Activated naive CD8-positive, alpha-beta T cell treated with anti-CD3 and anti-CD28 coated beads, Interleukin-2, amount 50 U/mL, for 24 hours (primary cell): ENCODE measurements at regions not wholly inside any gene's neighbourhood (a gene's known extent, or its start where the extent isn't known, plus 50 kb on each side); places are given as distances from the start of the nearest gene placed in this dataset.
"Not testable (repeated sequence)": the region's sequence is repeated elsewhere in the genome, so short reads cannot be mapped to it uniquely, and the experiment has no call there.

Source experiments
- ATAC-seq: fragments of 150-1000 bp; cut with Tn5 transposase; one replicate; pipeline ENCODE4 v1.10.0; 2021
- DNase-seq: peaks from one replicate; pipeline ENCODE4 v3.0.0; 2021
- H3K27ac Mint-ChIP-seq: one replicate; pipeline ENCODE4 v1.8.0; 2021; ENCODE audit warnings: mild to moderate bottlenecking, mixed read lengths
- H3K27me3 Mint-ChIP-seq: one replicate; pipeline ENCODE4 v1.8.0; 2021; ENCODE audit warnings: mixed read lengths
- H3K36me3 Mint-ChIP-seq: one replicate; pipeline ENCODE4 v1.8.0; 2021; ENCODE audit warnings: low read depth, mixed read lengths
- H3K4me1 Mint-ChIP-seq: one replicate; pipeline ENCODE4 v1.8.0; 2021; ENCODE audit warnings: mixed read lengths
- H3K4me3 Mint-ChIP-seq: one replicate; pipeline ENCODE4 v1.8.0; 2021; ENCODE audit warnings: mild to moderate bottlenecking, moderate library complexity, mixed read lengths
- H3K9me3 Mint-ChIP-seq: one replicate; pipeline ENCODE4 v1.8.0; 2021; ENCODE audit warnings: mixed read lengths

DNA sequence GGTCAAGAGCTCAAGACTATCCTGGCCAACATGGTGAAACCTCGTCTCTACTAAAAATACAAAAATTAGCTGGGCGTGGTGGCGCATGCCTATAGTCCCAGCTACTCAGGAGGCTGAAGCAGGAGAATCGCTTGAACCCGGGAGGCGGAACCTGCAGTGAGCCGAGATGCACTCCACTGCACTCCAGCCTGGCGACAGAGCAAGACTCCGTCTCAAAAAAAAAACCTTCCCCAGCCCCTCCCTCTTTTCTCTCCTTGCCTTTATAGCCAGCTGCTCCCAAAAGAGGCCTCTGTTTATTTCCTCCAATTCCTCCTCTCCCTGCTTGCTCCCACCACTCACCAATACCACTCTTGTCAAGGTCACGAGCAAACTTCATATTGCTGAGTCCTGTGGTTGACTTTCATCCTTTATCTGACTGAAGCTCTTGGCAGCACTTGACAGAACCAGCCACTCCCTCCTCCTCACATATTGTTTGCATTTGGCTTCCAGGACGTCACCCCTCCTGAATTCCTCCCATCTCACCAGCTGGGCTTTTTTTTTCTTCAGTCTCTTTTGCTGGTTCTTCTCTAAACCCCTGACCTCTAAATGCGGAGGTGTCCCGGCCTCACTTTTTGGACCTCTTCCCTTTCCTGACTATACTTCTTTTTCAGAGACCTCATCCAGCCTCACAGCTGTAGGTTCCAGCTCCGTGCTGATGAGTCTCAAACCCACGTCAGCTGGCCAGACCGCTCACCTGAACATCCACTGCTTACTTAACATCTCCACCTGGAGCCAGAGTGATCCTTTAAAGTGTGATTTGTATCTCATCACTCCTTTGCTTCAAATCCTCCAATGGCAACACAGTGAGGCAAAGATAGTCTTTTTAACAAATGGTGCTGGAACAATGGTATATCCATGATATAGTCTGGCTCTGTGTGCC lies 84.6 kb upstream of the CAB39 start:
- H3K4me1 Mint-ChIP-seq, result peaks cover 16% of the 10 kb centered on the region
- H3K27ac Mint-ChIP-seq, result peak overlapping the region; percentile 37
- H3K36me3 Mint-ChIP-seq, result no peaks in the 10 kb centered on the region
- H3K27me3 Mint-ChIP-seq, result no peaks in the 10 kb centered on the region
- no peak overlapping the region for H3K4me3 Mint-ChIP-seq
- DNase-seq, result no peak
- H3K9me3 Mint-ChIP-seq, result peaks cover 3% of the 10 kb centered on the region
- no peak for ATAC-seq

DNA sequence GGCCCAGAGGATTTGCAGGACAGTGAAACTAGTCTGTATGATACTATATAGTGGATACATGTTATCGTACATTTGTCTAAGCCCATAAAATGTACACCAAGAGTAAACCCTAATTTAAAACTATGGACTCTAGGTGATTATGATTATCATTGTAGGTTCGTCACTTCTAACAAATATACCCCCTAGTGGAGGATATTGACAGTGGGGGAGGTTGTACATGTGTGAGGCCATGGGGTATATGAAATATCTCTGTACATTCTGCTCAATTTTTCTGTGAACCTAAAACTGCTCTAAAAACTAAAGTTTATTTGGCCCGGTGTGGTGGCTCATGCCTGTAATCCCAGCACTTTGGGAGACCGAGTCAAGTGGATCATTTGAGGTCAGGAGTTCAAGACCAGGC lies 81.2 kb upstream of the CAB39 start:
- Mint-ChIP-seq H3K9me3 (no peaks in the 10 kb centered on the region), H3K27me3 (no peaks in the 10 kb centered on the region), H3K4me1 (peaks cover 23% of the 10 kb centered on the region), H3K36me3 (no peaks in the 10 kb centered on the region), H3K4me3 (no peak overlapping the region), H3K27ac (no peak overlapping the region)
- DNase-seq, result no peak
- no peak for ATAC-seq

DNA sequence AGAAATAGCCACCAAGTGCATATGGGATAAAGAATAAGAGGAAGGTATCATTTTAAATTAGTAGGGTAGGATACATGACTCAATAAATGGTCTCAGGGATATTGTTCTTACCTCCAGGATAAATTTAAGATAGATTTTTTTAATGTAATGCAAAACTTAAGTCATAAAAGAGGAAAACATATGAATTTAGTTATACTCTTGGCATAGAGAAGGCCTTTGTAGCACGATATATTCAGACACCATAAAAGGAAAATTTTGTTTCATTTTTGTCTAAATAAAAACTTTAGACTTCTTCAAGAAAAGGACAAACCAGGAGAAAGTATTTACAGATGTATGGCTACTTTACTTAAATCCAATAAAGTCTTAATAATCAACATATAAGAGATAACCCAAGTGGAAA lies 78.5 kb upstream of the CAB39 start:
- H3K27me3 Mint-ChIP-seq, result no peaks in the 10 kb centered on the region
- H3K9me3 Mint-ChIP-seq, result no peaks in the 10 kb centered on the region
- H3K4me3 Mint-ChIP-seq, result no peak overlapping the region
- peaks cover 28% of the 10 kb centered on the region for H3K4me1 Mint-ChIP-seq
- H3K36me3 Mint-ChIP-seq, result no peaks in the 10 kb centered on the region
- H3K27ac Mint-ChIP-seq, result no peak overlapping the region
- ATAC-seq, result no peak
- DNase-seq, result no peak

DNA sequence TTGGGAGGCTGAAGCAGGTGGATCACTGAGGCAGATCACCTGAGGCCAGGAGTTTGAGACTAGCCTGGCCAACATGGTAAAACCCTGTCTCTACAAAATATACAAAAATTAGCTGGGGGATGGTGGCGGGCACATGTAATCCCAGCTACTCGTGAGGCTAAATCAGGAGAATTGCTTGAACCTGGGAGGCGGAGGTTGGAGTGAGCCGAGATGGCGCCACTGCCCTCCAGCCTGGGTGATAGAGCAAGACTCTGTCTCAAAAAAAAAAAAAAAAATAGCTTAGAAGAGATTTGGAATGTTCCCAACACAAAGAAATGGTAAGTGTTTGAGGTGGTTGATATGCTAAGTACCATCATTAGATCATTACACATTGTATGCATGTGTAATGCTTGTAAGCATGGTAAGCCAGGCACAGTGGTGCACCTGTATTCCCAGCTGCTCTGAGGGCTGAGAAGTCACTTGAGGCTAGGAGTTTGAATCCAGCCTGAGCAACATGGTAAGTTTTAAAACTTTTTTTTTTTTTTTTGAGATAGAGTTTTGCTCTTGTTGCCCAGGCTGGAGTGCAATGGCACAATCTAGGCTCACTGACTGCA lies 77.8 kb upstream of the CAB39 start:
- not testable (repeated sequence) for H3K4me3 Mint-ChIP-seq

DNA sequence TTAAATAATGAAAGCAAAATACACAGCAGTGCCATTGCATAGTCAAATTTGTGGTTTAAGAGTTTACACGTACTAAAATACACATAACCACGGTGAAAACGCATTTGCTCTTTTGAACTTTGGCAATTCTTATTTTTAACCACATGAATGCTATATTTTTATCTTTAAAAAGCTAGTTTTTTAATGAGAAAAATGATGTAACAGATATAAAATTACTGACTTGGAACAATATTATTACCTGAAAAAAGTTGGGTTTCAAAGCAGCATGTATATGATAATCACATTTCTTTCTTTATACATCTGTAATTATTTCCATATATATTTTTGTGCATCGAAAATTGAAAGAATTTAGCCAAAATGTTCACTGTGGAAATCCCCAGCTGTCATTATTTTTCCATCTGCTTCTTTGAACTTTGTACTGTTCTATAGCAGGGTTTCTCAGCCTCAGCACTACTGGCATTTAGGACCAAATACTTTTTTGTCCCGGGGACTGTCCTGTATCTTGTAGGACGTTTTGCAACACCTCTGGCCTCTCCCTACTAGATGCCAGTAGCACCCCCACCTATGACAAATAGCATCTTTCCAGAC lies 75.9 kb upstream of the CAB39 start:
- no peaks in the 10 kb centered on the region for H3K36me3 Mint-ChIP-seq
- H3K27ac Mint-ChIP-seq, result peak overlapping the region; percentile 78
- no peak overlapping the region for H3K4me3 Mint-ChIP-seq
- ATAC-seq, result peak; percentile 90
- H3K9me3 Mint-ChIP-seq, result no peaks in the 10 kb centered on the region
- no peaks in the 10 kb centered on the region for H3K27me3 Mint-ChIP-seq
- peaks cover 25% of the 10 kb centered on the region for H3K4me1 Mint-ChIP-seq
- peak; percentile 16 for DNase-seq

More for the DNA sequence above, 77.8 kb upstream of the CAB39 start:
- not testable (repeated sequence) for DNase-seq, H3K36me3 Mint-ChIP-seq, H3K9me3 Mint-ChIP-seq, H3K27me3 Mint-ChIP-seq, H3K27ac Mint-ChIP-seq, ATAC-seq
- peaks cover 24% of the 10 kb centered on the region for H3K4me1 Mint-ChIP-seq

DNA sequence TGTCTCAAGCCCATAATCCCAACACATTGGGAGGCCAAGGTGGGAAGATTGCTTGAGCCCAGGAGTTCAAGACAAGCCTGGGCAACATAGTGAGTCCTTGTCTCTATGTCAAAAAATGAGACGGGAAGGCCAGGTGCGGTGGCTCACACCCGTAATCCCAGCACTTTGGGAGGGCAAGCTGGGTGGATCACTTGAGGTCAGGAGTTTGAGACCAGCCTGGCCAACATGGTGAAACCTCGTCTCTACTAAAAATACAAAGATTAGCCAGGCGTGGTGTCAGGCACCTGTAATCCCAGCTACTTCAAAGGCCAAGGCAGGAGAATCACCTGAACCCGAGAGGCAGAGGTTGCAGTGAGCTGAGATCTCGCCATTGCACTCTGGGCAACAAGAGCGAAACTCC lies 75.2 kb upstream of the CAB39 start:
- not testable (repeated sequence) for H3K4me3 Mint-ChIP-seq, DNase-seq, H3K27me3 Mint-ChIP-seq, ATAC-seq, H3K36me3 Mint-ChIP-seq, H3K9me3 Mint-ChIP-seq
- H3K27ac Mint-ChIP-seq, result peak overlapping the region; percentile 78
- peaks cover 29% of the 10 kb centered on the region for H3K4me1 Mint-ChIP-seq

DNA sequence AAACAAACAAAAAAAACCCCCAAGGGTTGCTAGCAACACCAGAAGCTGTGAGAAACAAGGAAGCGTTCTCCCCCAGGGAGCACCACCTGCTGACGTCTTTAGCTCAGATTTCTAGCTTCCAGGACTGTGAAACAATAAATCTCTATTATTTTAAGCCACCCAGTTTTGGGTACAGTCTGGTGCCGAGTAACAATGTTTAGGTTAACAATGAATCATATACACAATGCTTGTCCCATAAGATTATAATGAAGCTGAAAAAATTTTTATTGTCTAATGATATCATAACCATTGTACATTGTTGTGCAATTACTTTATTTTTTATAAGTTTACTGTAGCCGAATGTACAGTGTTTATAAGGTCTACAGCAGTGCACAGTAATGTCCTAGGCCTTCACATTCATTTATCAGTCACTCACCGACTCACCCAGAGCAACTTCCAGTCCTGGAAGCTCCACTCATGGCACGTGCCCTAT lies 72.1 kb upstream of the CAB39 start:
- Mint-ChIP-seq H3K4me3 (no peak overlapping the region), H3K9me3 (no peaks in the 10 kb centered on the region), H3K36me3 (no peaks in the 10 kb centered on the region), H3K4me1 (peaks cover 54% of the 10 kb centered on the region), H3K27ac (no peak overlapping the region), H3K27me3 (no peaks in the 10 kb centered on the region)
- DNase-seq (no peak), ATAC-seq (no peak)

DNA sequence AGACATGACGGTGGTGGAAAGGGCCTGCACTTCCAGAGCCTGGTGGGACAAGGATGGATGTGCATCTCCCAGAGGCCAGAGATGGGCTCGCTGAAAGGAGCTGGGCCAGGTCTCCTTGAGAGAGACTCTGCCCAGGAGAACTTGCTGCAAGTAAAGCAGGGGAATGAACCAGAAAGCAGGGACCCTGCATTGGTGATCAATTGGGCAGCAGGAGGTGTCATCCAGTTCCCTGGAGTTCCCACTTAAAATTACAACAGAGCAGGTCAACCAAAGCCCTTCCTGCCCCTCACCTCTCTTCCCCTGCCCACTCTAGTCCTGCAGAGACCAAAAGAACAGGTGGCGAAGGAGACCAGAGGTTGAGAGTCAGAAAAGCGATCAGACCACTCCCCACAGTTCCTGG lies 69.7 kb upstream of the CAB39 start:
- DNase-seq (no peak), ATAC-seq (no peak)
- Mint-ChIP-seq H3K27ac (peak overlapping the region; percentile 96), H3K9me3 (no peaks in the 10 kb centered on the region), H3K4me1 (peaks cover 39% of the 10 kb centered on the region), H3K36me3 (peaks cover 2% of the 10 kb centered on the region), H3K4me3 (no peak overlapping the region), H3K27me3 (no peaks in the 10 kb centered on the region)

DNA sequence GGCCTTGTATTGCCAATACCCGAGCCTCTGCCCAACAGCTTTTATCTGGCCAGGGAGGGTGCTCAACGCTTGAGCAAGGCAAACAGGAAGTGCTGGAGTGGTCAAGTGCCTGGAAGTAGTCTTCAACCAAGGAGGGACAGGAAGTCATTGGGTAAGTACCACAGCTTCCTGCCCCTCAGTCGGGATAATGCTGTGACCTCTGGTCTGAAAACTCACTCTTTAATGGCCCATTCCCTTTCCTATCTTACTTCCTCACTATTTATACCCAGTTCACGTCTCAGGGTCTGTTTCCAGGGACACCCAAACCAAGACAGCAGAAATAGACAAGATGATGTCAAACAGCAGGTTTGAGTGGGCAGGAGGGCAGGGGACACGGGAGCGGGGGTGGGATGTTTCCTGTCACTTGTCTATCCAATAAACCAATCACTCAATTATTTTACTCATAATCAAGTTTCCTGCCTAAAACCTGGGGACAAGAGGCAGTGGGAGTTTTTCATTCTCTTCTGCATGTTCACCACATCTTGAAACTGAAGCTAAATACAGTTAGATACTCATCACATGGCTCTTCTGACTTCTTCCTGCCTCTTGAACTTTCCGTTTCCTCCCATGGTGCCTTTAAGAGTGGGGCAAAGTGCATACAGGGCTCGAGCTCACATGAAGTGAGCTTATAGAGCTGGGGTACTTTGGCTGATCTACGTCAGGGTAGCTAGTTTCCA lies 68.9 kb upstream of the CAB39 start:
- peak overlapping the region; percentile 96 for H3K27ac Mint-ChIP-seq
- H3K27me3 Mint-ChIP-seq, result no peaks in the 10 kb centered on the region
- H3K36me3 Mint-ChIP-seq, result peaks cover 2% of the 10 kb centered on the region
- H3K4me1 Mint-ChIP-seq, result peaks cover 34% of the 10 kb centered on the region
- peak overlapping the region; percentile 58 for H3K4me3 Mint-ChIP-seq
- DNase-seq, result peak; percentile 69
- ATAC-seq, result peak; percentile 96
- no peaks in the 10 kb centered on the region for H3K9me3 Mint-ChIP-seq

DNA sequence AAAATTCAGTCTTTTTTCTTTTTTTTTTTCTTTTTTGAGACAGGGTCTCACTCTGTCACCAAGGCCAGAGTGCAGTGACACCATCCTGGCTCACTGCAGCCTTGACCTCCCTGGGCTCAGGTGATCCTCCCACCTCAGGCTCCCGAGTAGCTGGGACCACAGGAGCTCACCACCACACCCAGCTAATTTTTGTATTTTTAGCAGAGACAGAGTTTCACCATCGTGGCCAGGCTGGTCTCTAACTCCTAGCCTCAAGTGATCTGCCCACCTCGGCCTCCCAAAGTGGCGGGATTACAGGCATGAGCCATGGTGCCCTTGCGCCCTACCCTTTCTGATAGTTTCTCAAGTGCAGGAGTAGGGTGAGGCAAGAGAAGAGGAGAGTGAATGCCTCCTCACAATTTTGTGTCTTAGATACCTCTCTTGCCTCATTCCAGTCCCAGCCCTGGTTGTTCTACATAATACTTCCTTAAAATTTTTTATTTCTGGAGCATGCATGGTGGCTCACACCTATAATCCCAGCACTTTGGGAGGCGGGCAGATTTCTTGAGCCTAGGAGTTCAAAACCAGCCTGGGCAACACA lies 68.2 kb upstream of the CAB39 start:
- no peaks in the 10 kb centered on the region for H3K27me3 Mint-ChIP-seq
- H3K9me3 Mint-ChIP-seq, result no peaks in the 10 kb centered on the region
- ATAC-seq (peak; percentile 27), DNase-seq (no peak)
- peak overlapping the region; percentile 58 for H3K4me3 Mint-ChIP-seq
- H3K36me3 Mint-ChIP-seq, result peaks cover 2% of the 10 kb centered on the region
- peaks cover 34% of the 10 kb centered on the region for H3K4me1 Mint-ChIP-seq
- peak overlapping the region; percentile 96 for H3K27ac Mint-ChIP-seq

DNA sequence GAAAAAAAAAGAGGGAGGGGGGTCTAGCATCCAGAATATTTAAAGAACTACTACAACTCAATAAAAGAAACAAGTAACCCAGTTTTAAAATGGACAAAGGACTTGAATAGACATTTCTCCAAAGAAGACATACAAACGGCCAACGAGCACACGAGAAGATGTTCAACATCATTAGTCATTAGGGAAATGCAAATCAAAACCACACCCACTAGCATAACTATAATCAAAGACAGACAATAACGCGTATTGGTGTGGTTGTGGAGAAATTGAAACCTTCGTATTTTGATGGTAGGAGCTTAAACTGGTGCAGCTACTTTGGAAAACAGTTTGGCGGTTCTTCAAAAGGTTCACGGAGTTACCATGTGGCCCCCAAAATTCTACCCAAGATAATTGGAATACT lies 64.3 kb upstream of the CAB39 start:
- Mint-ChIP-seq H3K4me1 (peaks cover 42% of the 10 kb centered on the region), H3K27me3 (no peaks in the 10 kb centered on the region), H3K9me3 (no peaks in the 10 kb centered on the region), H3K4me3 (no peak overlapping the region), H3K27ac (no peak overlapping the region), H3K36me3 (peaks cover 4% of the 10 kb centered on the region)
- DNase-seq (no peak), ATAC-seq (no peak)

DNA sequence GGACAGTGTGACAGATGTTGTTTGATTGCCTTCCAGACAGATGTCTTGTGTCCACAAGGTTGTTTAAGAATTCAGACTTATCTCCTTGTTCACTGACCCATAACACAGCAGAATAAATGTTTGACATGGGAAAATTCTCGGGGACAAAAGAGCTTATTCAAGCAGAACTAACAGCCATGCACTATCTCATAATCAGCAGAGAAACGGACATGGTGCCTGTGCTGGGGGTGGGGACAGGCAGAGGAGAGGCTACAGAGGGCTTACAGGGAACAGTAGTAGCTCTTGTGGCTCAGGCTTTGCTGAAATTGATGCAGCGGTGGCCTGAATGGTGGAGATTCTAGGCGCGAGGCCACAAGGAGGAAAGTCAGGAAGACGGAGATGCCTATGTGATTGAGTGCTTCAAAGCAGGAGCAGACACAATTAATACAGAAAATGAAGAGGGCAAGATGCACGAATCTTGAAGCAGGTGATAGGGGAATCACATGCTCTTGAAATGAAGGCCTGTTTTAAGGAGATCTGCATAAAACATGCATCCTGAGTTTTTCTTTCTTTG lies 62.0 kb upstream of the CAB39 start:
- no peak for DNase-seq
- no peak for ATAC-seq
- H3K27me3 Mint-ChIP-seq, result no peaks in the 10 kb centered on the region
- no peaks in the 10 kb centered on the region for H3K9me3 Mint-ChIP-seq
- peaks cover 4% of the 10 kb centered on the region for H3K36me3 Mint-ChIP-seq
- H3K4me1 Mint-ChIP-seq, result peaks cover 41% of the 10 kb centered on the region
- H3K27ac Mint-ChIP-seq, result no peak overlapping the region
- no peak overlapping the region for H3K4me3 Mint-ChIP-seq

DNA sequence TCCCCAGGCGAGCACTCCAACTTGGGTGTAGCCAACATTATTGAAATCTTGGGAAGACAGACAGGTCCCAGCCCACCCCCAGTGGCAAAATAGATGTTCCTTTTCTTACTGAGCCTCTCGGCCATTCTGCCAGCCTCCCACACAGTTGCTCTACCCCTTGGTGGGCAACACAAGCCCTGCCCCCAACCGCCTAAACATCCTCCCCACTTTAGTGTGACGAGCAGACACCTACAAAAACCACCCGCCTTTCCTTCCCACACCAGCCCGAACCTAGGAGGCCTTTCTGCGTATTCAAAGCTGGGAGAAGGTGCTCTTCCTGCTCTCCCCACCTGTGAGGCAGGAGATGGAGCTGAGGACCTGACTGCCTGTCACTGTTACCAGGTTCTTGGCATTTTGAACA lies 58.6 kb upstream of the CAB39 start:
- Mint-ChIP-seq H3K9me3 (no peaks in the 10 kb centered on the region), H3K27me3 (no peaks in the 10 kb centered on the region), H3K27ac (peak overlapping the region; percentile 60), H3K36me3 (peaks cover 2% of the 10 kb centered on the region), H3K4me3 (peak overlapping the region; percentile 30), H3K4me1 (peaks cover 69% of the 10 kb centered on the region)
- ATAC-seq (no peak), DNase-seq (no peak)

DNA sequence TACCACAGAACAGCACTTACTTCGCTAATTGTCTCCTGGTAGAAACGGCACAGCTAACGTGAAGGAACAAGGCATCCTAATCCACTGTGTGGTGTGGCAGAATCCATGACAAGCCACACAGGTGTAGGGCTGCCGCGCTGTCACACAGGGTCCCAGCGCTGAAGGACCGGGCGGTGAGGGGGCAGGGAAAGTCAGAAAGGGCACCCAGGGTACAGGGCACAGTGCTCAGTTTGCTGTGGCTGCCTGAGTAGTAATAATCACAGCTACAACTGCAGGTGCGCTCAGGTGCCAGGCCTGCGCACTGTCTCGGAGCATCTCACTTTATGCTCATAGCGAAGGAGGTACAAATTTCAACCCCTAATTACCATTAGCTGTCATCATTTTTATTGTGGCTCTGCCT lies 55.2 kb upstream of the CAB39 start:
- H3K27ac Mint-ChIP-seq, result peak overlapping the region; percentile 94
- H3K9me3 Mint-ChIP-seq, result no peaks in the 10 kb centered on the region
- ATAC-seq, result no peak
- no peaks in the 10 kb centered on the region for H3K27me3 Mint-ChIP-seq
- H3K4me3 Mint-ChIP-seq, result peak overlapping the region; percentile 71
- peaks cover 89% of the 10 kb centered on the region for H3K4me1 Mint-ChIP-seq
- H3K36me3 Mint-ChIP-seq, result no peaks in the 10 kb centered on the region
- no peak for DNase-seq
